DND-41 (cell line): ENCODE measurements at regions not wholly inside any gene's neighbourhood (a gene's known extent, or its start where the extent isn't known, plus 50 kb on each side); places are given as distances from the start of the nearest gene placed in this dataset.

Experiments
- ATAC-seq: fragments of 200-7000 bp; cut with Tn5 transposase; 3 replicates; pipeline ENCODE4 v1.9.1; 2021; ENCODE audit warnings: low read depth; ENCODE audit not compliant: insufficient read depth
- DNase-seq: peaks from one replicate; pipeline ENCODE4 v3.0.0-alpha.2; 2020
- H2AFZ ChIP-seq: 2 replicates; pipeline ENCODE4 v1.6.0; 2012; ENCODE audit warnings: low read depth, low read length
- H3K27ac ChIP-seq: 2 replicates; pipeline ENCODE4 v1.5.1; 2012; ENCODE audit warnings: low read length, inconsistent platforms
- H3K27me3 ChIP-seq: fragments of 200-600 bp; sonication (generic); 2 replicates; pipeline ENCODE4 v1.6.0; 2012; ENCODE audit warnings: low read length, mild to moderate bottlenecking, inconsistent platforms; ENCODE audit not compliant: insufficient read depth, poor library complexity
- H3K36me3 ChIP-seq: 2 replicates; pipeline ENCODE4 v1.5.1; 2012; ENCODE audit warnings: low read length, inconsistent platforms; ENCODE audit not compliant: insufficient read depth
- H3K4me1 ChIP-seq: 2 replicates; pipeline ENCODE4 v1.5.1; 2012; ENCODE audit warnings: mild to moderate bottlenecking, low read length; ENCODE audit not compliant: insufficient read depth
- H3K4me2 ChIP-seq: 2 replicates; pipeline ENCODE4 v1.6.0; 2012; ENCODE audit warnings: mild to moderate bottlenecking, moderate library complexity, low read length, inconsistent platforms; ENCODE audit not compliant: insufficient read depth
- H3K4me3 ChIP-seq, 2 experiments: fragments of 200-600 bp in 1 of 2; shearing (Covaris generic) in 1 of 2; 2 replicates each; pipeline ENCODE4 v1.5.1; 2012 to 2016; ENCODE audit warnings: inconsistent platforms in 2 of 2, low read length in 2 of 2, mild to moderate bottlenecking in 2 of 2, low read depth in 1 of 2, moderate library complexity in 1 of 2
- H3K79me2 ChIP-seq: 2 replicates; pipeline ENCODE4 v1.6.0; 2012; ENCODE audit warnings: low read length, inconsistent platforms; ENCODE audit not compliant: insufficient read depth
- H3K9ac ChIP-seq: 2 replicates; pipeline ENCODE4 v1.6.0; 2012; ENCODE audit warnings: low read depth, mild to moderate bottlenecking, inconsistent platforms, low read length, moderate library complexity
- H3K9me3 ChIP-seq: 2 replicates; pipeline ENCODE4 v1.5.1; 2012; ENCODE audit warnings: low read length, moderate library complexity, mild to moderate bottlenecking, inconsistent platforms; ENCODE audit not compliant: insufficient read depth, severe bottlenecking
- H4K20me1 ChIP-seq: 2 replicates; pipeline ENCODE4 v1.6.0; 2012; ENCODE audit warnings: low read length; ENCODE audit not compliant: insufficient read depth
- EZH2 ChIP-seq: IDR thresholded peaks from 3 replicates; pipeline ENCODE4 v1.6.1; 2012; ENCODE audit warnings: borderline replicate concordance, low read depth, mild to moderate bottlenecking, moderate library complexity, low read length, inconsistent platforms; ENCODE audit not compliant: severe bottlenecking
- TF ChIP-seq, protein P1 (sequence below): IDR thresholded peaks from 2 replicates; pipeline ENCODE4 v1.5.1; 2012; ENCODE audit warnings: borderline replicate concordance, low read length, moderate library complexity, mild to moderate bottlenecking; ENCODE audit not compliant: poor library complexity, severe bottlenecking; ENCODE audit errors: extremely low read depth

DNA sequence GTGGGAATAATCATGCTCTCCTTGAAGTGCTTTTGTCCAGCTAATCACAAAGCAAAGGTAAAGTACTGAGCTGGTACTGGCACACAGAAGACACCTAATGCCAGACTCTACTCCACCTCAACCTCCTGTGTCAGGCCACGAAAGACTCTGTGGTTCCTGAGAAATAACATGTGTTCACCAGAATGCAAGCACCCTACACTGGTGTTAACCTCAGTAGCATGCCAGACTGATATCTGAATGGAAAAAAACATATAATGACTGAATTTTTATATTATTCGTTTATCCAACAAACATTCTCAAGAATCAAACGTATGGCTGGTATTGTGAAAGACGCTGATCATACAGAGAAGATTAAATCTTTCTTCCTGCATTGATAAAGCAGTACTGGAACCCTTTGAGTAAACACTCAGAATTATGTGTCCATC lies 97.1 kb upstream of the IFNE start:
- Histone ChIP-seq H3K79me2 (no peaks in the 10 kb centered on the region), H2AFZ (peak overlapping the region; percentile 47), H3K4me3 (no peak overlapping the region), H3K4me1 (peaks cover 7% of the 10 kb centered on the region), H3K9me3 (no peaks in the 10 kb centered on the region), H4K20me1 (no peaks in the 10 kb centered on the region), H3K36me3 (no peaks in the 10 kb centered on the region), H3K9ac (no peak overlapping the region), H3K27me3 (no peaks in the 10 kb centered on the region), H3K27ac (peak overlapping the region; percentile 54), H3K4me2 (peak overlapping the region; percentile 35)
- ATAC-seq (peak; percentile 96), DNase-seq (peak; percentile 41)
- TF ChIP-seq, protein P1, sequence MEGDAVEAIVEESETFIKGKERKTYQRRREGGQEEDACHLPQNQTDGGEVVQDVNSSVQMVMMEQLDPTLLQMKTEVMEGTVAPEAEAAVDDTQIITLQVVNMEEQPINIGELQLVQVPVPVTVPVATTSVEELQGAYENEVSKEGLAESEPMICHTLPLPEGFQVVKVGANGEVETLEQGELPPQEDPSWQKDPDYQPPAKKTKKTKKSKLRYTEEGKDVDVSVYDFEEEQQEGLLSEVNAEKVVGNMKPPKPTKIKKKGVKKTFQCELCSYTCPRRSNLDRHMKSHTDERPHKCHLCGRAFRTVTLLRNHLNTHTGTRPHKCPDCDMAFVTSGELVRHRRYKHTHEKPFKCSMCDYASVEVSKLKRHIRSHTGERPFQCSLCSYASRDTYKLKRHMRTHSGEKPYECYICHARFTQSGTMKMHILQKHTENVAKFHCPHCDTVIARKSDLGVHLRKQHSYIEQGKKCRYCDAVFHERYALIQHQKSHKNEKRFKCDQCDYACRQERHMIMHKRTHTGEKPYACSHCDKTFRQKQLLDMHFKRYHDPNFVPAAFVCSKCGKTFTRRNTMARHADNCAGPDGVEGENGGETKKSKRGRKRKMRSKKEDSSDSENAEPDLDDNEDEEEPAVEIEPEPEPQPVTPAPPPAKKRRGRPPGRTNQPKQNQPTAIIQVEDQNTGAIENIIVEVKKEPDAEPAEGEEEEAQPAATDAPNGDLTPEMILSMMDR = no peak
- TF ChIP-seq EZH2 = no peak

DNA sequence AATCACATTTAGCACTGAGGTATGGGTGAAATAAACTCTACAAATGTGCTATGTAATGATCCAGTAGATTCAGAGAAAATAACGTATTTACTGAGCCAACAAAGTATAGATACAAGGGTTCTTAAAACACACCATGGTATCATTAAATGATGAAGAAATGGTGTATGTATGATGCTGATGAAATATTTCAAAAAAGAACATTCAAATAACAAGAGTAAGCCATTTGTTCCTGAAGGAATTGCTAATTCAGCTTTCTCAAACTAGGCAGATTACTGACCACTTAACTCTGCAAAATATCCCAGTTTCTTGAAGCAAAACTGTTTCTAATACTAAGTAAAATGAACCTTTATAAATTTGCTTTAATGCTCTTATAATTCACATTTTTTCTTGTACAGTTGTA lies 97.6 kb upstream of the IFNE start:
- Histone ChIP-seq H3K27me3 (peaks cover 2% of the 10 kb centered on the region), H3K79me2 (no peaks in the 10 kb centered on the region), H3K36me3 (no peaks in the 10 kb centered on the region), H3K4me2 (no peak overlapping the region), H3K4me1 (peaks cover 7% of the 10 kb centered on the region), H4K20me1 (no peaks in the 10 kb centered on the region), H3K9me3 (no peaks in the 10 kb centered on the region), H3K9ac (no peak overlapping the region), H2AFZ (no peak overlapping the region), H3K4me3 (no peak overlapping the region), H3K27ac (no peak overlapping the region)
- DNase-seq = no peak
- ATAC-seq = no peak
- no peak for TF ChIP-seq EZH2
- TF ChIP-seq, protein P1 = no peak

DNA sequence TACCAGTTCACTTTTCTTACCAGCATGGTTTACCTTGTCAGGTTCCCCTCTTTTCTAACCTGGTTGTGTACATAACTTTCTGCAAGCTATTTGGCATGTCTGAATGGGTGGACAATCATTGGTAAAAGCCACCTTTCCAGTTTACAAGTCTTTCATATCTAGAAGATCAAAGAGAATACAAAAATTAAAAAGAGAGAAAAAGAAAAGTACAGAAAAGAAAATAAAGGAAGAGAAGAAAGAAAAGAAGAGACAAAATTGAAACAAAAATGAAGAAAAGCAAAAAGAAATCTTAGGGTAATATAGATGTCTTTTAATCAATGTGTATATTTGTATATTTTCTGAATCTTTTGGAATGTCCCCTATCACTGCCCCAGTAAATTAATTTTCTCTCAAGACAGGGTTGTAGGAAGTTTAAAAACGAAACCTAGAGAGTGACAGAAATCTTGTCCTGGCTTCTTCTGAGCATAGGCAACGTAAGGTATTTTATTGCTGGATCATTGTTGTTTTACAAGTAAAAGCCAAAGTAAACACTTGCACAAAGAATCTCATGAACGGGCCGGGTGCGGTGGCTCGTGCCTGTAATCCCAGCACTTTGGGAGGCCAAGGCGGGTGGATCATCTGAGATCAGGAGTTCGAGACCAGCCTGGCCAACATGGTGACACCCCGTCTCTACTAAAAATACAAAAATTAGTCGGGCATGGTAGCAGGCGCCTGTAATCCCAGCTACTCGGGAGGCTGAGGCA lies 98.7 kb upstream of the IFNE start:
- TF ChIP-seq, protein P1 = no peak
- TF ChIP-seq EZH2 = no peak
- H3K4me1 ChIP-seq = peaks cover 7% of the 10 kb centered on the region
- H3K9ac ChIP-seq = no peak overlapping the region
- no peak for ATAC-seq
- no peak for DNase-seq
- H4K20me1 ChIP-seq = no peaks in the 10 kb centered on the region
- no peaks in the 10 kb centered on the region for H3K79me2 ChIP-seq
- H3K4me2 ChIP-seq = no peak overlapping the region
- no peak overlapping the region for H2AFZ ChIP-seq
- no peaks in the 10 kb centered on the region for H3K9me3 ChIP-seq
- no peaks in the 10 kb centered on the region for H3K36me3 ChIP-seq
- H3K4me3 ChIP-seq = no peak overlapping the region
- H3K27ac ChIP-seq = no peak overlapping the region
- H3K27me3 ChIP-seq = peaks cover 4% of the 10 kb centered on the region
